Lung (tissue), 11 donors: ENCODE measurements at regions not wholly inside any gene's neighbourhood (a gene's known extent, or its start where the extent isn't known, plus 50 kb on each side); places are given as distances from the start of the nearest gene placed in this dataset.

Experiments used
- ATAC-seq: fragments of 200-7000 bp; cut with Tn5 transposase; one replicate; pipeline ENCODE4 v1.9.1; 2020; ENCODE audit warnings: moderate number of reproducible peaks; ENCODE audit not compliant: insufficient read depth, low FRiP score
- DNase-seq, 3 donors: peaks; one replicate each; pipeline ENCODE4 v3.0.0-alpha.2; 2013 to 2017
- H3K27ac ChIP-seq, 2 donors: one replicate each; pipeline ENCODE4 v1.5.1; 2013; ENCODE audit warnings: mild to moderate bottlenecking in 2 of 2, moderate library complexity in 2 of 2, control low read depth in 1 of 2, inconsistent platforms in 1 of 2, low read depth in 1 of 2, low read length in 1 of 2
- H3K27me3 ChIP-seq, 3 donors: one replicate each; pipeline ENCODE4 v1.5.1; 2013; ENCODE audit warnings: low read length in 2 of 3; ENCODE audit not compliant: control insufficient read depth in 3 of 3, insufficient read depth in 3 of 3
- H3K36me3 ChIP-seq, 4 donors: one replicate each; pipeline ENCODE4 v1.5.1; 2013; ENCODE audit warnings: low read length in 4 of 4, mild to moderate bottlenecking in 1 of 4, moderate library complexity in 1 of 4; ENCODE audit not compliant: control insufficient read depth in 4 of 4, insufficient read depth in 4 of 4
- H3K4me1 ChIP-seq, 5 donors: one replicate each; pipeline ENCODE4 v1.5.1; 2013; ENCODE audit warnings: low read length in 5 of 5, mild to moderate bottlenecking in 2 of 5, moderate library complexity in 1 of 5; ENCODE audit not compliant: control insufficient read depth in 5 of 5, insufficient read depth in 5 of 5
- H3K4me3 ChIP-seq: one replicate; pipeline ENCODE4 v1.5.1; 2013; ENCODE audit warnings: mild to moderate bottlenecking, control low read depth, moderate library complexity
- H3K9ac ChIP-seq, 2 donors: one replicate each; pipeline ENCODE4 v1.5.1; 2013; ENCODE audit warnings: low read length in 2 of 2, control low read depth in 1 of 2; ENCODE audit not compliant: insufficient read depth in 1 of 2
- H3K9me3 ChIP-seq, 4 donors: one replicate each; pipeline ENCODE4 v1.5.1; 2013; ENCODE audit warnings: low read length in 3 of 4, mild to moderate bottlenecking in 1 of 4, moderate library complexity in 1 of 4; ENCODE audit not compliant: control insufficient read depth in 4 of 4, insufficient read depth in 3 of 4
- CTCF ChIP-seq: IDR thresholded peaks from 2 replicates; pipeline ENCODE4 v1.5.1; 2012; ENCODE audit warnings: mild to moderate bottlenecking; ENCODE audit errors: control extremely low read depth, extremely low read depth
- WGBS, 2 donors: extraction: QIAGEN DNeasy Blood & Tissue Kit; methylation state at CpG; one replicate each; pipeline ENCODE4 v1.1.7; 2013; 5-methylcytosine and 5-hydroxymethylcytosine counted together
- donor health status: control.
- donor health status: control.
- donor health status: Bipolar disorder and iron deficiency.
- donor health status: healthy.
- donor health status: DM: yes; HTN: yes; CAD: no.

- no peaks in the 10 kb centered on the region for H3K36me3 ChIP-seq
- no peak for DNase-seq
- H3K4me3 ChIP-seq, result no peak overlapping the region
- TF ChIP-seq CTCF, result no peak
- no peaks in the 10 kb centered on the region for H3K27me3 ChIP-seq
- WGBS, 2 donors, result 64 to 83% methylated on average over 1 of the region's 1 CpG
- H3K9me3 ChIP-seq, result peaks cover 0 to 2% (median 0%) of the 10 kb centered on the region in 4 donors
- no peak for ATAC-seq
- no peak overlapping the region for H3K27ac ChIP-seq
- no peaks in the 10 kb centered on the region for H3K4me1 ChIP-seq
- H3K9ac ChIP-seq, result no peak overlapping the region
These were observed 1224.4 kb downstream of the REEP3 start for GRCh38 chr10:64745565-64745964.

- Histone ChIP-seq H3K27me3 (no peaks in the 10 kb centered on the region), H3K27ac (no peak overlapping the region), H3K9ac (no peak overlapping the region), H3K4me3 (no peak overlapping the region), H3K36me3 (no peaks in the 10 kb centered on the region), H3K9me3 (no peaks in the 10 kb centered on the region), H3K4me1 (no peaks in the 10 kb centered on the region)
- DNase-seq, result no peak
- ATAC-seq, result no peak
- TF ChIP-seq CTCF, result no peak
- WGBS, 2 donors, result 59 to 84% methylated on average over 2 of the region's 2 CpGs
These were observed 1229.5 kb downstream of the REEP3 start for GRCh38 chr10:64750672-64751071.

GRCh38 chr10:64753516-64753915 is 1232.3 kb downstream of the REEP3 start:
- no peak overlapping the region for H3K27ac ChIP-seq
- no peaks in the 10 kb centered on the region for H3K36me3 ChIP-seq
- no peaks in the 10 kb centered on the region for H3K4me1 ChIP-seq
- TF ChIP-seq CTCF, result no peak
- H3K9ac ChIP-seq, result no peak overlapping the region
- DNase-seq, result no peak
- no peaks in the 10 kb centered on the region for H3K9me3 ChIP-seq
- ATAC-seq, result no peak
- 91 to 92% methylated on average over 2 of the region's 2 CpGs for whole genome bisulfite sequencing, 2 donors
- no peak overlapping the region for H3K4me3 ChIP-seq
- no peaks in the 10 kb centered on the region for H3K27me3 ChIP-seq

DNA sequence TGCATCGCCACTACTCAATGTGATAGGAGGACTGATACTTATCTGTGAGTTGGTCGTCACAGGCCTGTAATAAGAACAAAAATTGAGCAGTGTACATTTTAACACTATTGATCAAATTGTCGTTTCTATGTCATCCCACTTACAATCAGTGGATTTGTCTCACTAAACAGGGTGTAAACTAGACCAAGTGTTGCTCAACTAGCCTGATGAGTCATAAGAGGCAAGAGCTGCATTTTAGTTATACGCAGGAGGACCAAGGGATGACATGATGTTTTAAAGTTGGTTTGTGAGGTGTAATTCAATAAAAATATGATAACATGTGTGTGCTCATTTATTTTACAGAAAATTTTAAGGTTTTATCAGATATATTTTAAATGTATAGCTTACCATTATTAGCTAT is 1239.2 kb downstream of the REEP3 start:
- Histone ChIP-seq H3K4me1 (no peaks in the 10 kb centered on the region), H3K4me3 (no peak overlapping the region), H3K36me3 (no peaks in the 10 kb centered on the region), H3K9me3 (no peaks in the 10 kb centered on the region), H3K9ac (no peak overlapping the region), H3K27me3 (no peaks in the 10 kb centered on the region), H3K27ac (no peak overlapping the region)
- TF ChIP-seq CTCF, result no peak
- ATAC-seq (no peak), DNase-seq (no peak)
- 89 to 91% methylated on average over 4 of the region's 4 CpGs for WGBS, 2 donors
